HG02623 (cell line): ENCODE measurements at regions not wholly inside any gene's neighbourhood (a gene's known extent, or its start where the extent isn't known, plus 50 kb on each side); places are given as distances from the start of the nearest gene placed in this dataset.

Source experiments
- ATAC-seq: cut with Tn5 transposase; IDR thresholded peaks from one replicate; pipeline ENCODE4 v1.9.1; 2021; ENCODE audit warnings: moderate library complexity; ENCODE audit not compliant: unreplicated experiment

GRCh38 chr13:109869312-109870237 is 83.2 kb upstream of the IRS2 start:
- peak; percentile 41 for ATAC-seq

GRCh38 chr13:109868578-109869311 is 82.4 kb upstream of the IRS2 start:
- no peak for ATAC-seq

GRCh38 chr13:109867766-109868165 is 81.4 kb upstream of the IRS2 start:
- ATAC-seq: no peak

- ATAC-seq: no peak
Observed at GRCh38 chr13:109862627-109863026, 76.2 kb upstream of the IRS2 start.

- no peak for ATAC-seq
Observed at GRCh38 chr13:109859898-109860297, 73.5 kb upstream of the IRS2 start.

DNA sequence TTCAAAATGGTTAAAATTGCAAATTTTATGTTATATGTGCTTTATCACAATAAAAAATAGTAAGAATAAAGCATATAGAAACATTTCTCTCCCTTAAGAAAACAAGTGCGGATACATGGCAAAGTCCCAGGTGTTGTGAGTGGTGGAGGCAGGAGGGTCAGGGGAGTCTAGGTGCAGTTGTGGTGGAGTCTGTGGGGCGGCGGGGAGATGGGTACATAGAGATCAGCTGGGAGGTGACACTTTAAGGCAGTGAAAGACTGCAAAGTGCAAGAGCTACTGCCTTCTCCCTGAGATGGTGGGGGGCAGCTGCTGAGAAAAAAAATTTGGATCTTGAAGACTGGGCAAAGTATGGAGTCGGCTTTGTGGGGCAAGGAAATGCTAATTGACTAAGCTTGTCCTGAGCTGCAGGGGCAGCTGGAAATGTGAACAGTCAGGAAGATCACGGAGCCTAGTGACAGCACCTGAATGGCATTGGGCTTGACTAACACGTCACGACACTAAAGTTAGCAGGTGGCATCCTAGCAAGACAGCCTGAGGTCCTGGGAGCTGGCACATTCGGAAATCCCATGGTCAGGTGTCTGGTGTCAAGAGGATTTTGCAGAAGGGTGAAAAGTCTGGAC is 72.9 kb upstream of the IRS2 start:
- ATAC-seq: no peak

DNA sequence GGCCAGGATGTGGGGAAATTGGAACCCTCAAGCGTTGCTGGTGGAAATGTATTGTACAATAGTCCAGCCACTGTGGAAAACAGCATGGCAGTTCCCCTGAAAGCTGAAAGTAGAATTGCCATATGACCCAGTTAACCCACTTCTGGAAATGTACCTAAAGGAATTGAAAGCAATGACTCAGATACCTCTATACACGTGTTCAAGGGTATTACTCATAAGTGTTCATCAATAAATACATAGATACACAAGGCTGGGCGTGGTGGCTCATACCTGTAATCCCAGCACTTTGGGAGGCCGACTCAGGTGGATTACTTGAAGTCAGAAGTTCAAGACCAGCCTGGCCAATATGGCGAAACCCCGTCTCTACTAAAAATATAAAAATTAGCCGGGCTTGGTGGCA is 71.9 kb upstream of the IRS2 start:
- ATAC-seq: no peak

DNA sequence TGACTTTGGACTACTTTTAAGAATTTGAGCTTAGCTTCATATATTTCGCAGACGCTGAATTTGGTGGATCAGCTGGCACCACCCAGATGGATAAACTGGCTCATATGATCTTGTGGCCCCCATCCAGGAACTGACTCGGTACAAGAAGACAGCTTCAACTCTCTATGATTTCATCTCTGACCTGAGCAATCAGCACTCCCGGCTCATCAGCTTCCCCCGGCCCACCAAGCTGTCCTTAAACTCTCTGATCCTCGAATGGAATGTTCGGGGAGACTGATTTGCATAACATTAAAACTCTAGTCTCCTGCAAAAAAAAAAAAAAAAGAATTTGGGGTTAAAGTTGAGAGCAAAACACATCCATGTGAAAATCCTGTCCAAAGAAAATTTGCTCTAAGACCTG is 71.4 kb upstream of the IRS2 start:
- no peak for ATAC-seq

- no peak for ATAC-seq
Observed at GRCh38 chr13:109857325-109857724, 70.9 kb upstream of the IRS2 start.

GRCh38 chr13:109856350-109856749 is 70.0 kb upstream of the IRS2 start:
- ATAC-seq: no peak

DNA sequence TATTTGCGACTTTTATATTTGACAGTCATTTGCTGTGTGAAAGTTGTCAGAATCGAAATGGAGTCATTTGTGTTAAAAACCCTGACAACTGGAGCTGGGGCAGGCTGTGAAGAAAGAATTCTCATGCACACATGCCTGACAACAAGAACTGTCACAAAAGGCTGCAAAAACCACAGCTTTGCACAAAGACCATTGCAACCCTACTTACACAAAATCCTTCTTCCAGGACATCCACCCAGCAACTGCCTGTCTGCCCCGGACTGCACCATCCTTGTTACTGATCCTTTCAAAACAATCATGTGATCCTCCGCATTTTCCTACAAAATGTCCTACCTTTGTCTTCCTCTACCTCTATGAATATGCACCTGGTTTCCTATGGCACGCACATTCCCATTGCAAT is 66.8 kb upstream of the IRS2 start:
- ATAC-seq: no peak

GRCh38 chr13:109846185-109846584 is 59.8 kb upstream of the IRS2 start:
- ATAC-seq: no peak

GRCh38 chr13:109844396-109844795 is 58.0 kb upstream of the IRS2 start:
- no peak for ATAC-seq

GRCh38 chr13:109843695-109844094 is 57.3 kb upstream of the IRS2 start:
- no peak for ATAC-seq

DNA sequence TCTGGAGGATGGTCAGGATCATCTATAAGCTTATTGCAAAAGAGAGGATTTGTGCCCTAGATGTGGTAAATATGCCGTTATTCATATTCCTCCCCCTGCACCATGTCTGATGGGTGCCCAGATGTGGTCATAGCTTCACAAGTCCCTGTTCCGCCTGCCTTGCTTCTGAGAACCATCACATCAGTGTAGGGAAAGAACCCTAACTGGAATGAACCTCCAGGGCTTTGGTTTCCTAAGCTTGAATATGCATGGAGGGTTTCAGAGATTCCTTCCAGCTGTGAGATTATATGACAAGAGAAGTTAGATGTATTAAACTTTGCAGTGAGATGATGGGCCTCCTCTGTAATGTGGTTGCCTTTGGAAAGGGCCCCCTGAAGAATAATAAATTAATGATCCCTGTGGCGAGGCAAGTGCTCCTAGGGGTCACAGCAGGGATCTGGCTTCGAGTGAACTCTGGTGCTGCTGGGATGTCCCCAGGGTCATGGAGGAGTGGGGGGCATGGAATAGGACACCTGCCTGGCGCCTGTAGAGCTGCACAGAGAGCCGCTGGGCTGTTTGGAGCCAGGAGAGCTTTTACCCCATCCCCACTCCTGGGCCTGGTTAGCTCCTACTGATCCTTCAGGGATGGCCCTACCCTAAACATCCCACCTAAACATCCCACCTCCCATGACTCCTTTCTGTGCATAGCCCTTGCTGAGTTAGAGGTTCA is 56.0 kb upstream of the IRS2 start:
- no peak for ATAC-seq

- ATAC-seq: no peak
Observed at GRCh38 chr13:109840893-109841287, 54.5 kb upstream of the IRS2 start.

DNA sequence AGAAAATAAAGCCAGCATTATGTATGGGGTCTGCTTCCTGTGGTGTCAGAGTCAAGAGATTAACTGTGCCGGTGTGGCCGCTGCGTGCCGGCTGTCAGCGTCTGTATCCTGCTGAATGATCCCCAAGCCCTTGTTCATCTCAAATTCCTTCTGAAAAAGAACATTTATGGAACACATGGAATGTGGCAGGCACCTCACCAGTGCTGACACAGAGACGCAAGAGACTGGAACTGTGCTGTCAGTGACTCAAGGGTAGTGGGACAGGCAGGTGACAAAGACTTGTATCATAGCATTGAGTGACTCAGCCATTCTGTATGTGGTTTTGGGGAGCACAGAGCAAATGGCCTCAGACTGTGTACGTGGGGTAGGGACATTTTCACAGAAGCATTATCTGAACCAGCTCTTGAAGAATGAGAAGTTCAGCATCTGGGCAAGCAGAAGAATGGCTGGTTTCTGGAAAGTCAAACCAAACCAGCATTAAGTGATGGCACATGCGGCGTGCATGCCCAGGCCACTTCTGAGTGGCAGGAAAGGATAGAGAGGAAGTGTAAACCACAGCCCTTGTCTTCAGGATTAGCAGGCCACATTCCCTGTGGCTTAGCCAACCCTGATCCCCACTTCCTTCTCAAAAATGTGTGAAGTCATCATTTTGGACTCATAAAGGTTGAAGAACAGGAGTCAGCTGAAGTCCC is 54.0 kb upstream of the IRS2 start:
- ATAC-seq: peak; percentile 40

GRCh38 chr13:109836629-109837607 is 50.5 kb upstream of the IRS2 start:
- ATAC-seq: peak; percentile 49
